B cell (primary cell): ENCODE measurements at regions not wholly inside any gene's neighbourhood (a gene's known extent, or its start where the extent isn't known, plus 50 kb on each side); places are given as distances from the start of the nearest gene placed in this dataset.

Experiments used
- ATAC-seq: fragments of 200-7000 bp; cut with Tn5 transposase; one replicate; pipeline ENCODE4 v1.10.0; 2021; ENCODE audit warnings: low read depth, mild to moderate bottlenecking, moderate number of reproducible peaks, moderate library complexity
- CTCF ChIA-PET: fragments of 350-600 bp; sonication (Branson Sonifier 250); formaldehyde crosslinking; loops from one replicate; lab custom pipeline; 2021; ENCODE audit warnings: antibody characterized with exemption, inconsistent platforms; lab: Charles Lee
- POLR2A ChIA-PET: fragments of 350-600 bp; sonication (Branson Sonifier 250); formaldehyde crosslinking; loops from one replicate; lab custom pipeline; 2021; ENCODE audit warnings: antibody characterized with exemption; lab: Charles Lee
- DNase-seq: peaks from one replicate; pipeline ENCODE4 v3.0.0; 2013
- H2AFZ ChIP-seq: 2 replicates; pipeline ENCODE4 v1.6.1; 2012; ENCODE audit warnings: mild to moderate bottlenecking, low read depth, low read length; ENCODE audit not compliant: insufficient read depth, poor library complexity, severe bottlenecking
- H3K27ac ChIP-seq, 2 donors: 1 replicate in 1 of 2; 2 replicates in 1 of 2; pipeline ENCODE4 v1.5.1; 2012 to 2013; ENCODE audit warnings: low read length in 2 of 2, mild to moderate bottlenecking in 2 of 2, moderate library complexity in 1 of 2
- H3K27me3 ChIP-seq, 4 experiments: fragments of 200-600 bp in 1 of 4; sonication (generic) in 1 of 4; replicated peaks in 1 of 4; 1 replicate in 2 of 4; 2 replicates in 2 of 4; pipeline versions ENCODE4 v1.6.1 to v1.7.0; 2013 to 2016; ENCODE audit warnings: low read length in 3 of 4, mild to moderate bottlenecking in 2 of 4, mixed read lengths in 1 of 4, moderate library complexity in 1 of 4; ENCODE audit not compliant: insufficient read depth in 4 of 4, control insufficient read depth in 3 of 4; ENCODE audit errors: control extremely low read depth in 1 of 4
- H3K36me3 ChIP-seq, 2 experiments: replicated peaks in 1 of 2; 1 replicate in 1 of 2; 2 replicates in 1 of 2; pipeline versions ENCODE4 v1.6.1 to v1.7.1; 2013; ENCODE audit warnings: low read length in 1 of 2; ENCODE audit not compliant: insufficient read depth in 2 of 2, control insufficient read depth in 1 of 2; ENCODE audit errors: control extremely low read depth in 1 of 2, extremely low read depth in 1 of 2
- H3K4me1 ChIP-seq, 2 donors: fragments of 200-600 bp in 1 of 2; sonication (generic) in 1 of 2; 1 replicate in 1 of 2; 2 replicates in 1 of 2; pipeline versions ENCODE4 v1.5.1 to v1.6.1; 2013 to 2017; ENCODE audit warnings: low read length in 2 of 2; ENCODE audit not compliant: control insufficient read depth in 2 of 2, insufficient read depth in 2 of 2
- H3K4me2 ChIP-seq: replicated peaks from 2 replicates; pipeline ENCODE3; 2012; ENCODE audit warnings: mild to moderate bottlenecking, low read depth, low read length; ENCODE audit not compliant: poor library complexity, severe bottlenecking
- H3K4me3 ChIP-seq, 5 experiments: fragments of 200-600 bp in 1 of 5; sonication (generic) in 1 of 5; 1 replicate in 3 of 5; 2 replicates in 2 of 5; pipeline versions ENCODE4 v1.5.1 to v1.7.0; 2011 to 2016; ENCODE audit warnings: low read length in 4 of 5, mild to moderate bottlenecking in 4 of 5, low read depth in 2 of 5, control low read depth in 1 of 5, moderate library complexity in 1 of 5; ENCODE audit not compliant: insufficient read depth in 1 of 5; ENCODE audit errors: control extremely low read depth in 1 of 5, extremely low read depth in 1 of 5
- H3K79me2 ChIP-seq: fragments of 200-600 bp; sonication (generic); one replicate; pipeline ENCODE4 v1.6.0; 2016; ENCODE audit warnings: low read length; ENCODE audit not compliant: control insufficient read depth, insufficient read depth
- H3K9ac ChIP-seq: fragments of 200-600 bp; sonication (generic); 2 replicates; pipeline ENCODE4 v1.6.1; 2017; ENCODE audit warnings: mild to moderate bottlenecking, low read length, moderate library complexity
- H3K9me3 ChIP-seq, 3 donors: one replicate each; pipeline versions ENCODE4 v1.6.1 to v1.7.1; 2013; ENCODE audit warnings: low read length in 2 of 3; ENCODE audit not compliant: control insufficient read depth in 2 of 3, insufficient read depth in 1 of 3; ENCODE audit errors: control extremely low read depth in 1 of 3
- H4K20me1 ChIP-seq: 2 replicates; pipeline ENCODE4 v1.6.0; 2012; ENCODE audit warnings: mild to moderate bottlenecking, low read length; ENCODE audit not compliant: insufficient read depth, control insufficient read depth, poor library complexity, severe bottlenecking
- H3K27ac Mint-ChIP-seq: one replicate; pipeline ENCODE4 v1.8.0; 2021; ENCODE audit warnings: mixed read lengths
- H3K27me3 Mint-ChIP-seq: one replicate; pipeline ENCODE4 v1.8.0; 2021; ENCODE audit warnings: mixed read lengths
- H3K4me1 Mint-ChIP-seq: one replicate; pipeline ENCODE4 v1.8.0; 2021; ENCODE audit warnings: mixed read lengths
- H3K4me3 Mint-ChIP-seq: one replicate; pipeline ENCODE4 v1.8.0; 2021; ENCODE audit warnings: mixed read lengths
- H3K9me3 Mint-ChIP-seq: one replicate; pipeline ENCODE4 v1.8.0; 2022; ENCODE audit warnings: mixed read lengths; ENCODE audit not compliant: insufficient read depth
- EZH2 ChIP-seq: IDR thresholded peaks from 2 replicates; pipeline ENCODE4 v1.6.1; 2012; ENCODE audit warnings: borderline replicate concordance, low read depth, mild to moderate bottlenecking, moderate library complexity, low read length; ENCODE audit not compliant: insufficient read depth, poor library complexity, severe bottlenecking
- WGBS: methylation state at CpG from one replicate; pipeline ENCODE4 v1.1.5; 2013; ENCODE audit warnings: missing lambda C conversion rate; ENCODE audit not compliant: insufficient coverage; 5-methylcytosine and 5-hydroxymethylcytosine counted together
- intact Hi-C: fragments of 100-400 bp; cut with micrococcal nuclease; formaldehyde crosslinking; loops from one replicate; pipeline ENCODE4 v1.10.0; 2022
- TF ChIP-seq, protein P1 (sequence below): fragments of 200-600 bp; IDR thresholded peaks from one replicate; pipeline ENCODE4 v1.8.0; 2022; ENCODE audit warnings: antibody characterized with exemption, mild to moderate bottlenecking

- Histone ChIP-seq H3K4me1 (no peaks in the 10 kb centered on the region), H3K4me3 (no peak overlapping the region), H3K36me3 (no peaks in the 10 kb centered on the region), H3K4me2 (no peak overlapping the region), H3K27ac (no peak overlapping the region), H3K27me3 (no peaks in the 10 kb centered on the region), H4K20me1 (no peaks in the 10 kb centered on the region), H3K9me3 (no peaks in the 10 kb centered on the region), H3K9ac (no peak overlapping the region), H3K79me2 (no peaks in the 10 kb centered on the region), H2AFZ (no peak overlapping the region)
- no CpG with 5 or more reads among the region's 2 CpGs for WGBS
- POLR2A ChIA-PET, result no interaction called here
- CTCF ChIA-PET, result no interaction called here
- H3K27ac Mint-ChIP-seq, result no peak overlapping the region
- no peak for TF ChIP-seq EZH2
- TF ChIP-seq, protein P1, sequence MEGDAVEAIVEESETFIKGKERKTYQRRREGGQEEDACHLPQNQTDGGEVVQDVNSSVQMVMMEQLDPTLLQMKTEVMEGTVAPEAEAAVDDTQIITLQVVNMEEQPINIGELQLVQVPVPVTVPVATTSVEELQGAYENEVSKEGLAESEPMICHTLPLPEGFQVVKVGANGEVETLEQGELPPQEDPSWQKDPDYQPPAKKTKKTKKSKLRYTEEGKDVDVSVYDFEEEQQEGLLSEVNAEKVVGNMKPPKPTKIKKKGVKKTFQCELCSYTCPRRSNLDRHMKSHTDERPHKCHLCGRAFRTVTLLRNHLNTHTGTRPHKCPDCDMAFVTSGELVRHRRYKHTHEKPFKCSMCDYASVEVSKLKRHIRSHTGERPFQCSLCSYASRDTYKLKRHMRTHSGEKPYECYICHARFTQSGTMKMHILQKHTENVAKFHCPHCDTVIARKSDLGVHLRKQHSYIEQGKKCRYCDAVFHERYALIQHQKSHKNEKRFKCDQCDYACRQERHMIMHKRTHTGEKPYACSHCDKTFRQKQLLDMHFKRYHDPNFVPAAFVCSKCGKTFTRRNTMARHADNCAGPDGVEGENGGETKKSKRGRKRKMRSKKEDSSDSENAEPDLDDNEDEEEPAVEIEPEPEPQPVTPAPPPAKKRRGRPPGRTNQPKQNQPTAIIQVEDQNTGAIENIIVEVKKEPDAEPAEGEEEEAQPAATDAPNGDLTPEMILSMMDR, result no peak
- H3K9me3 Mint-ChIP-seq, result no peaks in the 10 kb centered on the region
- H3K4me1 Mint-ChIP-seq, result no peaks in the 10 kb centered on the region
- H3K27me3 Mint-ChIP-seq, result no peaks in the 10 kb centered on the region
- DNase-seq (no peak), ATAC-seq (no peak)
- no peak overlapping the region for H3K4me3 Mint-ChIP-seq
- intact Hi-C loops, result loop anchor here (5.0 kb wide), 1 partner anchor 852 kb away; no protein-coding TSS in a partner anchor
Observed at GRCh38 chr11:104534278-104534677, 364.0 kb downstream of the CASP12 start.

DNA sequence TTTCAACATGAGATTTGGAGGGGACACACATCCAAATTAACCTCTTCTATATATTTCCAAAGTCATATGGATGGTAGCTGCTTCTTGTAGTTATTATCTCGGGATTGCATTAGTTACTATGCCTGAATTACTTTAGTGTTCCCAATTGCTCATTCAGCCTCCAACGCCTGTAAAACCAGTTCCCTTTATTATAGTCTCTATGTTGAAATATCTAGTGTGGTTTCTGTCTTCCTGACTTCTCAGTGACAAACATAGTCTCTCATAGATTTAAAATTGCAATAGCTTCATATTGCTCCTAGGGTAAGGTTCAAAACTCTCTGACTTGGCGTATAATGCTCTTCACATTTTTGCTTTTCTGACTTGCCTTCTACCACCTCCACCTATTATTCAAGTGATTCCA, 366.4 kb downstream of the CASP12 start:
- TF ChIP-seq, protein P1, result no peak
- no peak overlapping the region for H2AFZ ChIP-seq

More for the DNA sequence above, 366.4 kb downstream of the CASP12 start:
- Histone ChIP-seq H3K4me3 (no peak overlapping the region), H3K9me3 (no peaks in the 10 kb centered on the region), H3K79me2 (no peaks in the 10 kb centered on the region), H3K27me3 (no peaks in the 10 kb centered on the region), H3K36me3 (no peaks in the 10 kb centered on the region), H3K4me2 (no peak overlapping the region), H4K20me1 (no peaks in the 10 kb centered on the region), H3K27ac (no peak overlapping the region), H3K9ac (no peak overlapping the region), H3K4me1 (no peaks in the 10 kb centered on the region)
- H3K4me3 Mint-ChIP-seq, result no peak overlapping the region
- intact Hi-C loops, result loop anchor here (5.0 kb wide), 1 partner anchor 850 kb away; no protein-coding TSS in a partner anchor
- whole genome bisulfite sequencing, result no CpG with 5 or more reads among the region's 3 CpGs
- DNase-seq, result no peak
- no peaks in the 10 kb centered on the region for H3K4me1 Mint-ChIP-seq
- H3K27ac Mint-ChIP-seq, result no peak overlapping the region
- no peaks in the 10 kb centered on the region for H3K9me3 Mint-ChIP-seq
- no peak for ATAC-seq
- H3K27me3 Mint-ChIP-seq, result peaks cover 3% of the 10 kb centered on the region
- ChIA-PET CTCF (no interaction called here), POLR2A (no interaction called here)
